Transverse colon (tissue), 4 donors: ENCODE measurements at regions not wholly inside any gene's neighbourhood (a gene's known extent, or its start where the extent isn't known, plus 50 kb on each side); places are given as distances from the start of the nearest gene placed in this dataset.

ENCODE experiments used
- DNase-seq: peaks from one replicate; pipeline ENCODE4 v3.0.0-alpha.2; 2019
- H3K27ac ChIP-seq, 4 donors: fragments of 200-600 bp; sonication (generic); 2 replicates each; pipeline ENCODE4 v1.5.1; 2016 to 2018; ENCODE audit warnings: inconsistent platforms in 4 of 4
- H3K27me3 ChIP-seq: fragments of 200-600 bp; sonication (generic); 2 replicates; pipeline ENCODE4 v1.5.1; 2017; ENCODE audit warnings: inconsistent platforms
- H3K36me3 ChIP-seq, 4 donors: fragments of 200-600 bp; sonication (generic); 2 replicates each; pipeline ENCODE4 v1.5.1; 2017 to 2019; ENCODE audit warnings: inconsistent platforms in 4 of 4
- H3K4me1 ChIP-seq, 4 donors: fragments of 200-600 bp; sonication (generic); 2 replicates each; pipeline ENCODE4 v1.5.1; 2017 to 2020; ENCODE audit warnings: inconsistent platforms in 4 of 4
- H3K4me3 ChIP-seq, 4 donors: fragments of 200-600 bp; sonication (generic); 1 replicate in 1 of 4; 2 replicates in 3 of 4; pipeline versions ENCODE4 v1.5.1 to v1.6.1; 2017 to 2019; ENCODE audit warnings: inconsistent platforms in 4 of 4
- H3K9me3 ChIP-seq, 2 donors: fragments of 200-600 bp; sonication (generic); 2 replicates each; pipeline ENCODE4 v1.5.1; 2017 to 2019; ENCODE audit warnings: inconsistent platforms in 2 of 2
- CTCF ChIP-seq, 5 experiments: fragments of 200-600 bp in 3 of 5; fragments of 450-650 bp in 2 of 5; sonication (generic) in 3 of 5; IDR thresholded peaks; 1 replicate in 2 of 5; 2 replicates in 3 of 5; pipeline ENCODE4 v1.5.1; 2016 to 2017; ENCODE audit warnings: antibody characterized with exemption in 5 of 5, inconsistent platforms in 3 of 5, mild to moderate bottlenecking in 2 of 5, moderate library complexity in 1 of 5
- EP300 ChIP-seq: sonication (generic); formaldehyde crosslinking; IDR thresholded peaks from one replicate; pipeline ENCODE4 v1.6.1; 2017; ENCODE audit warnings: antibody characterized with exemption, low read depth
- POLR2A ChIP-seq: fragments of 450-650 bp; IDR thresholded peaks from one replicate; pipeline ENCODE4 v1.6.1; 2016; ENCODE audit warnings: antibody characterized with exemption, mild to moderate bottlenecking, moderate library complexity
- POLR2AphosphoS5 ChIP-seq, 3 donors: sonication (generic); formaldehyde crosslinking; IDR thresholded peaks; one replicate each; pipeline ENCODE4 v1.6.1; 2016; ENCODE audit warnings: antibody characterized with exemption in 3 of 3
- WGBS, 2 donors: methylation state at CpG; one replicate each; pipeline ENCODE4 v1.1.5; 2018; ENCODE audit warnings: low coverage in 1 of 2; 5-methylcytosine and 5-hydroxymethylcytosine counted together
- in situ Hi-C, 4 donors: fragments of 200-750 bp; cut with MboI; loops; one replicate each; pipeline versions ENCODE4 v1.15.0 to v1.15.1; 2017; ENCODE audit warnings: low sequenced_read_pairs in 3 of 4, low pct_ligation_motif_present in 1 of 4, low pct_unique_long_range_greater_than_20kb in 1 of 4
- intact Hi-C: fragments of 100-400 bp; cut with DNase I; formaldehyde crosslinking; loops from one replicate; pipeline ENCODE4 v1.15.1; 2023; ENCODE audit warnings: low total_unique reads

GRCh38 chr10:78529262-78529661 is 495.6 kb downstream of the RPS24 start:
- in situ Hi-C loops (no loop called here), intact Hi-C loops (no loop called here)
- H3K36me3 ChIP-seq: no peaks in the 10 kb centered on the region
- H3K4me1 ChIP-seq: no peaks in the 10 kb centered on the region
- H3K27me3 ChIP-seq: no peaks in the 10 kb centered on the region
- peak overlapping the region in 1 of 4 donors; percentile 43 for H3K27ac ChIP-seq
- DNase-seq: no peak
- no peak overlapping the region for H3K4me3 ChIP-seq
- H3K9me3 ChIP-seq: no peaks in the 10 kb centered on the region
- TF ChIP-seq POLR2A: no peak
- TF ChIP-seq CTCF (IDR thresholded peaks at IDR 0.05): no peak
- no peak for TF ChIP-seq POLR2AphosphoS5 (IDR thresholded peaks at IDR 0.05)
- TF ChIP-seq EP300: no peak
- 38 to 64% methylated on average over 2 of the region's 2 CpGs for WGBS, 2 donors

- Histone ChIP-seq H3K27ac (no peak overlapping the region), H3K4me1 (peaks cover 3 to 7% (median 4%) of the 10 kb centered on the region in 4 donors), H3K9me3 (no peaks in the 10 kb centered on the region), H3K27me3 (no peaks in the 10 kb centered on the region), H3K36me3 (no peaks in the 10 kb centered on the region), H3K4me3 (no peak overlapping the region)
- DNase-seq: no peak
- no peak for TF ChIP-seq CTCF (IDR thresholded peaks at IDR 0.05)
- no peak for TF ChIP-seq POLR2A
- no peak for TF ChIP-seq EP300
- in situ Hi-C loops (no loop called here), intact Hi-C loops (no loop called here)
- WGBS, 2 donors: 32% methylated on average over 2 of the region's 3 CpGs; no CpG with 5 or more reads in 1 of the 2 donors
Measured at GRCh38 chr10:78531088-78531487, 497.4 kb downstream of the RPS24 start.

GRCh38 chr10:78532480-78533042 is 498.9 kb downstream of the RPS24 start:
- H3K27ac ChIP-seq: no peak overlapping the region
- TF ChIP-seq POLR2AphosphoS5 (IDR thresholded peaks at IDR 0.05) (no peak), POLR2A (no peak), EP300 (no peak), CTCF (IDR thresholded peaks at IDR 0.05) (no peak)
- WGBS, 2 donors: 65 to 88% methylated on average over 1 to 3 of the region's 3 CpGs
- no peaks in the 10 kb centered on the region for H3K36me3 ChIP-seq
- intact Hi-C loops (no loop called here), in situ Hi-C loops (no loop called here)
- H3K9me3 ChIP-seq: no peaks in the 10 kb centered on the region
- DNase-seq: no peak
- no peaks in the 10 kb centered on the region for H3K27me3 ChIP-seq
- H3K4me3 ChIP-seq: no peak overlapping the region
- H3K4me1 ChIP-seq: peaks cover 5 to 15% (median 9%) of the 10 kb centered on the region in 4 donors

- Histone ChIP-seq H3K27me3 (no peaks in the 10 kb centered on the region), H3K36me3 (no peaks in the 10 kb centered on the region), H3K27ac (no peak overlapping the region), H3K4me3 (no peak overlapping the region), H3K4me1 (peaks cover 5 to 15% (median 9%) of the 10 kb centered on the region in 4 donors), H3K9me3 (no peaks in the 10 kb centered on the region)
- intact Hi-C loops: no loop called here
- 57 to 83% methylated on average over 2 to 5 of the region's 5 CpGs for WGBS, 2 donors
- DNase-seq: no peak
- in situ Hi-C loops: no loop called here
- TF ChIP-seq POLR2A (no peak), CTCF (IDR thresholded peaks at IDR 0.05) (no peak), EP300 (no peak)
Measured at GRCh38 chr10:78533098-78533497, 499.4 kb downstream of the RPS24 start.
